Mesothelial cell of epicardium (in vitro differentiated cells): ENCODE measurements at regions not wholly inside any gene's neighbourhood (a gene's known extent, or its start where the extent isn't known, plus 50 kb on each side); places are given as distances from the start of the nearest gene placed in this dataset.

Source experiments
- DNase-seq, 2 experiments: peaks; one replicate each; pipeline ENCODE4 v3.0.0; 2021; ENCODE audit warnings: low spot score in 2 of 2; ENCODE audit not compliant: unreplicated experiment in 2 of 2
- H3K27ac Mint-ChIP-seq: 2 replicates; pipeline ENCODE4 v1.8.0; 2021; ENCODE audit warnings: mixed read lengths
- H3K27me3 Mint-ChIP-seq: 2 replicates; pipeline ENCODE4 v1.8.0; 2021; ENCODE audit warnings: low read depth, mixed read lengths
- H3K36me3 Mint-ChIP-seq: 2 replicates; pipeline ENCODE4 v1.8.0; 2021; ENCODE audit warnings: mixed read lengths
- H3K4me1 Mint-ChIP-seq: 2 replicates; pipeline ENCODE4 v1.8.0; 2021; ENCODE audit warnings: mixed read lengths
- H3K4me3 Mint-ChIP-seq: 2 replicates; pipeline ENCODE4 v1.8.0; 2021; ENCODE audit warnings: mild to moderate bottlenecking, moderate library complexity, mixed read lengths
- H3K9me3 Mint-ChIP-seq: 2 replicates; pipeline ENCODE4 v1.8.0; 2021; ENCODE audit warnings: mixed read lengths
- TF ChIP-seq, protein P1 (sequence below): fragments of 200-600 bp; sonication (generic); IDR thresholded peaks from one replicate; pipeline ENCODE4 v1.5.0; 2021; ENCODE audit warnings: antibody characterized with exemption; ENCODE audit not compliant: unreplicated experiment

DNA sequence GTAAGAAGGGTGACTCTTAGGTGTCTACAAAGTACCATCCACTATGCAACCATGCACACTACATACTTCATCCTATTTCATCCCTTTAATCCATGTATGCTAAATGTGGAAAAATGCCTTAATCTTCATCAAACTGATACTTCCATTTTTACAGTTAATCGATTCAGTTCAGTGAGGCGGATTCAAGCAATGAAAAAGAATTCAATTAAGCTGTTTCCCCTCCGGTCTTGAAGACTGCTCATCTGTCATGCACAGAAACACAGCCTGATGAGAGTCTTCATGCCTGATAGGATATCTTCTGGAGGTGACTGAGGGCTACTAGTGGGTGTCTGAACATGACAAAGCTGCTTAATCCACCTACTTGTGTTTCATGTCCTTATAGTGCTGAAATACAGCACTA, 270.6 kb upstream of the ALCAM start:
- no peak for DNase-seq
- H3K4me3 Mint-ChIP-seq: no peak overlapping the region
- no peak overlapping the region for H3K27ac Mint-ChIP-seq
- TF ChIP-seq, protein P1, sequence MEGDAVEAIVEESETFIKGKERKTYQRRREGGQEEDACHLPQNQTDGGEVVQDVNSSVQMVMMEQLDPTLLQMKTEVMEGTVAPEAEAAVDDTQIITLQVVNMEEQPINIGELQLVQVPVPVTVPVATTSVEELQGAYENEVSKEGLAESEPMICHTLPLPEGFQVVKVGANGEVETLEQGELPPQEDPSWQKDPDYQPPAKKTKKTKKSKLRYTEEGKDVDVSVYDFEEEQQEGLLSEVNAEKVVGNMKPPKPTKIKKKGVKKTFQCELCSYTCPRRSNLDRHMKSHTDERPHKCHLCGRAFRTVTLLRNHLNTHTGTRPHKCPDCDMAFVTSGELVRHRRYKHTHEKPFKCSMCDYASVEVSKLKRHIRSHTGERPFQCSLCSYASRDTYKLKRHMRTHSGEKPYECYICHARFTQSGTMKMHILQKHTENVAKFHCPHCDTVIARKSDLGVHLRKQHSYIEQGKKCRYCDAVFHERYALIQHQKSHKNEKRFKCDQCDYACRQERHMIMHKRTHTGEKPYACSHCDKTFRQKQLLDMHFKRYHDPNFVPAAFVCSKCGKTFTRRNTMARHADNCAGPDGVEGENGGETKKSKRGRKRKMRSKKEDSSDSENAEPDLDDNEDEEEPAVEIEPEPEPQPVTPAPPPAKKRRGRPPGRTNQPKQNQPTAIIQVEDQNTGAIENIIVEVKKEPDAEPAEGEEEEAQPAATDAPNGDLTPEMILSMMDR: no peak
- no peaks in the 10 kb centered on the region for H3K27me3 Mint-ChIP-seq
- H3K9me3 Mint-ChIP-seq: peaks cover 28% of the 10 kb centered on the region
- H3K36me3 Mint-ChIP-seq: peaks cover 8% of the 10 kb centered on the region
- H3K4me1 Mint-ChIP-seq: peaks cover 13% of the 10 kb centered on the region

DNA sequence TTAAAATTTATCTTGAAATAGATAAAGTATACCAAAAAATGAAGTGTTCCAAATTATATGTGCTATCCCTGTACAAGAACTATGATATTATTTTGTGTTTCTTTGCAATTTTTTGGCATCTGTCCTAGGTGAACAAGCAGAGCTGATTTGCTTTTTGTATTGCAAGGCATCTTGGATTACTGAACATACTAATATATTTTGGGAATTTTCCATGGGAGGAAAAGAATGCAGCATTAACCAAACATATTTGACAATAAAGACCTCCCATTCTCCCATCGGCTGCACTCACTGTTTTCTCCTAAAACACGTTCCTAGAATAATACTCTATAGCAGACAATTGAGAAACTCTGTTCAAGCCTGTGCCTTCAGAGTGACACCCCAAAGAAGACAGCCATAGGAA, 265.1 kb upstream of the ALCAM start:
- DNase-seq: no peak
- Mint-ChIP-seq H3K4me3 (no peak overlapping the region), H3K27ac (no peak overlapping the region), H3K36me3 (no peaks in the 10 kb centered on the region), H3K4me1 (peaks cover 6% of the 10 kb centered on the region), H3K9me3 (peaks cover 16% of the 10 kb centered on the region), H3K27me3 (no peaks in the 10 kb centered on the region)
- TF ChIP-seq, protein P1: no peak

GRCh38 chr3:105103139-105103538, 263.6 kb upstream of the ALCAM start:
- no peak for DNase-seq
- Mint-ChIP-seq H3K27me3 (no peaks in the 10 kb centered on the region), H3K27ac (no peak overlapping the region), H3K4me3 (no peak overlapping the region), H3K4me1 (peaks cover 6% of the 10 kb centered on the region), H3K36me3 (no peaks in the 10 kb centered on the region), H3K9me3 (peaks cover 15% of the 10 kb centered on the region)
- TF ChIP-seq, protein P1: no peak

GRCh38 chr3:105108823-105109222, 257.9 kb upstream of the ALCAM start:
- DNase-seq: no peak
- no peak overlapping the region for H3K27ac Mint-ChIP-seq
- H3K4me1 Mint-ChIP-seq: peaks cover 4% of the 10 kb centered on the region
- H3K4me3 Mint-ChIP-seq: no peak overlapping the region
- H3K9me3 Mint-ChIP-seq: peaks cover 20% of the 10 kb centered on the region
- H3K36me3 Mint-ChIP-seq: peaks cover 9% of the 10 kb centered on the region
- H3K27me3 Mint-ChIP-seq: no peaks in the 10 kb centered on the region
- TF ChIP-seq, protein P1: no peak

GRCh38 chr3:105118905-105119304, 247.8 kb upstream of the ALCAM start:
- TF ChIP-seq, protein P1: no peak
- Mint-ChIP-seq H3K9me3 (peaks cover 10% of the 10 kb centered on the region), H3K4me1 (no peaks in the 10 kb centered on the region), H3K27me3 (no peaks in the 10 kb centered on the region), H3K27ac (no peak overlapping the region), H3K4me3 (no peak overlapping the region), H3K36me3 (peaks cover 2% of the 10 kb centered on the region)
- no peak for DNase-seq

- DNase-seq: no peak
- H3K4me1 Mint-ChIP-seq: no peaks in the 10 kb centered on the region
- H3K27me3 Mint-ChIP-seq: no peaks in the 10 kb centered on the region
- H3K9me3 Mint-ChIP-seq: peaks cover 5% of the 10 kb centered on the region
- TF ChIP-seq, protein P1: no peak
- peaks cover 2% of the 10 kb centered on the region for H3K36me3 Mint-ChIP-seq
- no peak overlapping the region for H3K27ac Mint-ChIP-seq
- no peak overlapping the region for H3K4me3 Mint-ChIP-seq
Observed at GRCh38 chr3:105119801-105120340, 246.8 kb upstream of the ALCAM start.
